Lower leg skin (tissue), 3 donors: ENCODE measurements at regions not wholly inside any gene's neighbourhood (a gene's known extent, or its start where the extent isn't known, plus 50 kb on each side); places are given as distances from the start of the nearest gene placed in this dataset.

Experiments used
- CTCF ChIP-seq, 3 donors: fragments of 450-650 bp; IDR thresholded peaks; one replicate each; pipeline ENCODE4 v1.5.1; 2016; ENCODE audit warnings: antibody characterized with exemption in 3 of 3, mild to moderate bottlenecking in 3 of 3, moderate library complexity in 2 of 3
- POLR2A ChIP-seq, 2 donors: fragments of 450-650 bp; IDR thresholded peaks; one replicate each; pipeline ENCODE4 v1.6.1; 2016 to 2017; ENCODE audit warnings: antibody characterized with exemption in 2 of 2, mild to moderate bottlenecking in 1 of 2, moderate library complexity in 1 of 2

GRCh38 chr2:47697000-47697601 is 85.8 kb upstream of the MSH6 start:
- TF ChIP-seq CTCF (IDR thresholded peaks at IDR 0.05) (no peak), POLR2A (IDR thresholded peaks at IDR 0.05) (no peak)
